Stimulated activated naive B cell treated with anti-CD40 and anti-IgM and Interleukin-4, amounts not matched to agents 10 μg/mL and 1 μg/mL and 100 μg/mL, for 72 hours (primary cell): ENCODE measurements at regions not wholly inside any gene's neighbourhood (a gene's known extent, or its start where the extent isn't known, plus 50 kb on each side); places are given as distances from the start of the nearest gene placed in this dataset.
A peak's percentile ranks its signal among the peaks of the same experiment; 100 is the strongest.

ENCODE experiments used
- ATAC-seq, 2 donors: fragments of 150-1000 bp; cut with Tn5 transposase; replicated peaks; 2 replicates each; pipeline ENCODE4 v1.10.0; 2021; ENCODE audit warnings: moderate library complexity in 1 of 2
- DNase-seq: peaks from one replicate; pipeline ENCODE4 v3.0.0; 2021
- H3K27ac Mint-ChIP-seq: one replicate; pipeline ENCODE4 v1.8.0; 2022; ENCODE audit warnings: mild to moderate bottlenecking, mixed read lengths
- H3K27me3 Mint-ChIP-seq, 2 donors: one replicate each; pipeline ENCODE4 v1.8.0; 2022; ENCODE audit warnings: mixed read lengths in 2 of 2
- H3K36me3 Mint-ChIP-seq, 2 donors: one replicate each; pipeline ENCODE4 v1.8.0; 2022; ENCODE audit warnings: mixed read lengths in 2 of 2, mild to moderate bottlenecking in 1 of 2
- H3K4me1 Mint-ChIP-seq, 2 donors: one replicate each; pipeline ENCODE4 v1.8.0; 2022; ENCODE audit warnings: mixed read lengths in 2 of 2, mild to moderate bottlenecking in 1 of 2
- H3K4me3 Mint-ChIP-seq, 2 donors: one replicate each; pipeline ENCODE4 v1.8.0; 2022; ENCODE audit warnings: mild to moderate bottlenecking in 2 of 2, mixed read lengths in 2 of 2, moderate library complexity in 1 of 2
- H3K9me3 Mint-ChIP-seq, 2 donors: one replicate each; pipeline ENCODE4 v1.8.0; 2022; ENCODE audit warnings: mixed read lengths in 2 of 2, mild to moderate bottlenecking in 1 of 2

GRCh38 chr10:101291331-101292193, 62.3 kb upstream of the LBX1 start:
- Mint-ChIP-seq H3K4me3 (peak overlapping the region; percentile 84 to 90), H3K27ac (no peak overlapping the region), H3K9me3 (no peaks in the 10 kb centered on the region), H3K27me3 (peaks cover 64 to 90% of the 10 kb centered on the region in 2 donors), H3K36me3 (no peaks in the 10 kb centered on the region), H3K4me1 (peaks cover 9 to 24% of the 10 kb centered on the region in 2 donors)
- ATAC-seq (peak; percentile 69 to 70), DNase-seq (no peak)

- H3K4me1 Mint-ChIP-seq, result peaks cover 7 to 23% of the 10 kb centered on the region in 2 donors
- no peaks in the 10 kb centered on the region for H3K36me3 Mint-ChIP-seq
- no peaks in the 10 kb centered on the region for H3K9me3 Mint-ChIP-seq
Observed at GRCh38 chr10:101292194-101293006, 61.6 kb upstream of the BTRC start.

GRCh38 chr10:101293007-101293723, 60.8 kb upstream of the BTRC start:
- Mint-ChIP-seq H3K4me3 (peak overlapping the region; percentile 84 to 90), H3K27ac (no peak overlapping the region), H3K27me3 (peaks cover 63 to 89% of the 10 kb centered on the region in 2 donors), H3K36me3 (no peaks in the 10 kb centered on the region), H3K9me3 (no peaks in the 10 kb centered on the region), H3K4me1 (peaks cover 6 to 21% of the 10 kb centered on the region in 2 donors)
- ATAC-seq, result no peak
- no peak for DNase-seq

More at GRCh38 chr10:101292194-101293006, 61.6 kb upstream of the BTRC start:
- peak; percentile 15 to 23 for ATAC-seq
- Mint-ChIP-seq H3K27me3 (peaks cover 65 to 89% of the 10 kb centered on the region in 2 donors), H3K4me3 (peak overlapping the region; percentile 84 to 90), H3K27ac (no peak overlapping the region)
- no peak for DNase-seq

- H3K4me1 Mint-ChIP-seq, result peaks cover 6 to 22% of the 10 kb centered on the region in 2 donors
Observed at GRCh38 chr10:101294109-101294508, 59.9 kb upstream of the BTRC start.

GRCh38 chr10:101295261-101295660, 58.7 kb upstream of the BTRC start:
- Mint-ChIP-seq H3K4me1 (peaks cover 6 to 17% of the 10 kb centered on the region in 2 donors), H3K36me3 (no peaks in the 10 kb centered on the region), H3K27me3 (peaks cover 56 to 86% of the 10 kb centered on the region in 2 donors), H3K4me3 (no peak overlapping the region), H3K27ac (no peak overlapping the region), H3K9me3 (no peaks in the 10 kb centered on the region)
- DNase-seq (no peak), ATAC-seq (no peak)

More at GRCh38 chr10:101294109-101294508, 59.9 kb upstream of the BTRC start:
- Mint-ChIP-seq H3K27me3 (peaks cover 63 to 91% of the 10 kb centered on the region in 2 donors), H3K36me3 (no peaks in the 10 kb centered on the region), H3K4me3 (no peak overlapping the region), H3K9me3 (no peaks in the 10 kb centered on the region), H3K27ac (no peak overlapping the region)
- DNase-seq (no peak), ATAC-seq (no peak)

GRCh38 chr10:101297901-101298486, 56.0 kb upstream of the BTRC start:
- H3K4me3 Mint-ChIP-seq, result no peak overlapping the region

GRCh38 chr10:101299211-101299610, 54.8 kb upstream of the BTRC start:
- no peak overlapping the region for H3K27ac Mint-ChIP-seq
- H3K4me1 Mint-ChIP-seq, result peaks cover 1 to 6% of the 10 kb centered on the region in 2 donors
- H3K4me3 Mint-ChIP-seq, result no peak overlapping the region
- H3K27me3 Mint-ChIP-seq, result peaks cover 55 to 78% of the 10 kb centered on the region in 2 donors
- ATAC-seq (no peak), DNase-seq (no peak)
- H3K9me3 Mint-ChIP-seq, result no peaks in the 10 kb centered on the region
- no peaks in the 10 kb centered on the region for H3K36me3 Mint-ChIP-seq

More at GRCh38 chr10:101297901-101298486, 56.0 kb upstream of the BTRC start:
- H3K27me3 Mint-ChIP-seq, result peaks cover 52 to 76% of the 10 kb centered on the region in 2 donors
- no peak overlapping the region for H3K27ac Mint-ChIP-seq
- peaks cover 1 to 6% of the 10 kb centered on the region in 2 donors for H3K4me1 Mint-ChIP-seq
- DNase-seq (peak; percentile 29), ATAC-seq (peak; percentile 85 to 89)
- no peaks in the 10 kb centered on the region for H3K36me3 Mint-ChIP-seq
- no peaks in the 10 kb centered on the region for H3K9me3 Mint-ChIP-seq

GRCh38 chr10:101301111-101301731, 52.7 kb upstream of the BTRC start:
- Mint-ChIP-seq H3K9me3 (no peaks in the 10 kb centered on the region), H3K4me1 (peaks cover 1 to 6% of the 10 kb centered on the region in 2 donors), H3K27me3 (peaks cover 58 to 76% of the 10 kb centered on the region in 2 donors), H3K36me3 (no peaks in the 10 kb centered on the region), H3K4me3 (no peak overlapping the region), H3K27ac (no peak overlapping the region)
- DNase-seq (no peak), ATAC-seq (peak; percentile 53 to 61)

- no peak overlapping the region for H3K4me3 Mint-ChIP-seq
- peaks cover 63 to 79% of the 10 kb centered on the region in 2 donors for H3K27me3 Mint-ChIP-seq
- H3K36me3 Mint-ChIP-seq, result no peaks in the 10 kb centered on the region
Observed at GRCh38 chr10:101303087-101303703, 50.8 kb upstream of the BTRC start.

More at GRCh38 chr10:101303087-101303703, 50.8 kb upstream of the BTRC start:
- Mint-ChIP-seq H3K4me1 (peaks cover 0 to under 1% of the 10 kb centered on the region in 2 donors), H3K9me3 (no peaks in the 10 kb centered on the region), H3K27ac (no peak overlapping the region)
- no peak for ATAC-seq
- DNase-seq, result no peak
